ENCODE measurements at regions not wholly inside any gene's neighbourhood (a gene's known extent, or its start where the extent isn't known, plus 50 kb on each side); places are given as distances from the start of the nearest gene placed in this dataset.
"Not testable (repeated sequence)": the region's sequence is repeated elsewhere in the genome, so short reads cannot be mapped to it uniquely, and the experiment has no call there.

- intact Hi-C loops (cut with DNase I), result no loop called here
- no peaks in the 10 kb centered on the region for H3K9me3 ChIP-seq
- 11% methylated on average over 1 of the region's 1 CpG; no CpG with 5 or more reads in 1 of the 2 donors for WGBS, 2 donors
- no peak for DNase-seq
- no peak overlapping the region for H3K27ac ChIP-seq
- no peaks in the 10 kb centered on the region for H3K27me3 ChIP-seq
- no peak overlapping the region for H3K4me3 ChIP-seq
- no peaks in the 10 kb centered on the region for H3K36me3 ChIP-seq
- no peak for TF ChIP-seq POLR2A (IDR thresholded peaks at IDR 0.05)
- no peak for TF ChIP-seq CTCF (IDR thresholded peaks at IDR 0.05)
- no peaks in the 10 kb centered on the region for H3K4me1 ChIP-seq
These were observed 1529.8 kb downstream of the RPIA start for GRCh38 chr2:90221300-90221651.

DNA sequence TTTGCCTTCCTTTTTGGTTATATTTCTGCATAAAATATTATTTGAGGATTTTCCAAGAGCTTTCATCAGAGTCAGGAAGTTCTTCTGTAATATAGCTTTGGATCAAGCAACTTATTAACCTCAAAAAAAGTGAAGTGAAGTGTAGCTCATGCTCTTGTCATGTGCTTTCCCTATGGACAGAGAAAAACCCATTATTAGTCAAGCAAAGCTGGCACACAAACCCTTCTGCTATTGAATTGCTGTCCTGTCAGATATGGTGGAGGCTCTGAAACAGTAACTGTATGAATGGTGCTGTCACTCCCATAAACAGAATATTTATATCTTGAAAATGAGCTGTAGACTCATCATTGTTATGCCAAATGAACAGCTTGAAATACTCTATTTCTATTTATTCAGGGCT is 1533.3 kb downstream of the RPIA start:
- H3K9me3 ChIP-seq; intact Hi-C loops (cut with DNase I); DNase-seq; H3K36me3 ChIP-seq; H3K27me3 ChIP-seq; H3K27ac ChIP-seq; H3K4me3 ChIP-seq; H3K4me1 ChIP-seq: not testable (repeated sequence)

DNA sequence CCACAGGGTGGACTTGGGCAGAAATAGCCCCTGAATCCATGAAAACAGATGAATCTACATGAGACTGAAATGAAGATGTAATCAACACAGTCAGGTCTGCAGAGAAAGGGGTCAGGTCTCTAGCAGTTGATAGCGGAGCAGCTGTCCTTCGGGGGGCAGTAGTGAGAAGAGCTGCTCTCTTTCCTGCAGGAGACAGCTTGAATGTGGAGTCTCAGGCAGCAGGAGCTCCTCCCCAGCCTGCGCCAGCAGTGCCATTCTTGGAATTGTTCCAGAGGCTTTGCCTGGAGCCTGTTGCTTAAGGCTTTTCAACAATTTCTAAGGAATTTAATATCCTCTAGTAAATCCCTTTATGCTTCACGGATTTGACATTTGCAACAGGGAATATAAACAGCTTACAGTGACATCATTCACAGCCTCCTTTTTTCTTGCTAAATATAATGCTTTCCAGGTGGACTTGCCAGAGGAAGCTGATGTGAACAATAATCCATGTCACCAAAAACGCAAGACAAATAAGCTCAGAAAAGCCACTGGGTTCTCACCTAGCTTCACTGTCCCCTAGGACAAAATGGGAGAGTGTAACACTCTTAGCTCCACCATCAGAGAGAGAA is 1535.1 kb downstream of the RPIA start:
- intact Hi-C loops (cut with DNase I); H3K4me3 ChIP-seq; H3K27me3 ChIP-seq; H3K4me1 ChIP-seq; DNase-seq; H3K27ac ChIP-seq; H3K36me3 ChIP-seq; H3K9me3 ChIP-seq: not testable (repeated sequence)
- WGBS, 2 donors, result 40 to 44% methylated on average over 1 to 2 of the region's 5 CpGs

- H3K27ac ChIP-seq; H3K27me3 ChIP-seq; H3K4me1 ChIP-seq; DNase-seq; intact Hi-C loops (cut with DNase I); H3K36me3 ChIP-seq; H3K4me3 ChIP-seq; H3K9me3 ChIP-seq: not testable (repeated sequence)
- 65 to 93% methylated on average over 2 to 4 of the region's 4 CpGs for WGBS, 2 donors
These were observed 1539.7 kb downstream of the RPIA start for GRCh38 chr2:90231199-90231598.

DNA sequence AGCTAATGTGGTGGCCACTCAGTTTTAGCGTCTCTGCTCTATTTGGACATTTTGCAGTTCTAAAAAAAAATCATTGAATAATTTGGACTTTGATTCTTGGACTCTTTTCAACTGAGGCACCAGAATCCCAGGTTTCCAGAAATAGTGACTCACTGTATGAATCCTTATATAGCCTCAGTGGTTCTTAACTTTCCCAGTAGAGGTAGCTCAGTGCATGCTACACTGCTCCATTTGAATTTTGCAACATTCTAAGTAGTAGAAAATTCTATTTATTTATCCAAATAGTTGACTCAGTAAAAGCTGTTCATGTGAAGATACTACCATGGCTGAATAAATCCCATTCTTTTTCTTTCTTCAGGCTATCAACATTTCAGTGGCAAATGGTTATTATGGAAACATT is 1544.0 kb downstream of the RPIA start:
- intact Hi-C loops (cut with DNase I); H3K27me3 ChIP-seq: not testable (repeated sequence)

DNA sequence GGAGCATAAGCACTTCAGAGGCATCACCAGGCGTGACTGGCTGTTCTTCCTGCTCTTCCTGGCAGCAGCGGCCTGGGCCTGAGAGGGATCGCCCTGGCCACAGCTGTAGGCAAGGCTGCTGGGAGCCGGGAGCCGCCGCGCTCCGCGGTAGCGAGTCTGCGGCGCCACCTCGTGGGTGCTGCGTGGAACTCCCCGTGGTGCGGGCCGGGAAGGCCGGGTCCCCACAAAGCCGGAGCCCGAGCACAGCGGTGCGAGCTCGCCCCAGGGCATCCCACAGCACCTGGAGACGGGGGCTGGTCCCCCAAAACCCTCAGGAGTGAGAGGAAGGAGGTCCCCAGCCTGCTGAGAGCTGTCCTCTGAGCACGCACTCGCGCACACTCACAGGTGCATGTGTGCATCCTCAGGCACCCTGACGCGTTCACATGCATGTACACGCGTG is 1546.5 kb downstream of the RPIA start:
- H3K36me3 ChIP-seq; H3K4me3 ChIP-seq; intact Hi-C loops (cut with DNase I); H3K27ac ChIP-seq; H3K9me3 ChIP-seq; DNase-seq; H3K4me1 ChIP-seq; H3K27me3 ChIP-seq: not testable (repeated sequence)
- 33% methylated on average over 1 of the region's 31 CpGs; no CpG with 5 or more reads in 1 of the 2 donors for WGBS, 2 donors

More for the DNA sequence above, 1544.0 kb downstream of the RPIA start:
- H3K4me3 ChIP-seq, H3K9me3 ChIP-seq, H3K36me3 ChIP-seq, H3K4me1 ChIP-seq, DNase-seq, H3K27ac ChIP-seq: not testable (repeated sequence)
- WGBS, 2 donors, result no CpG with 5 or more reads among the region's 1 CpG

DNA sequence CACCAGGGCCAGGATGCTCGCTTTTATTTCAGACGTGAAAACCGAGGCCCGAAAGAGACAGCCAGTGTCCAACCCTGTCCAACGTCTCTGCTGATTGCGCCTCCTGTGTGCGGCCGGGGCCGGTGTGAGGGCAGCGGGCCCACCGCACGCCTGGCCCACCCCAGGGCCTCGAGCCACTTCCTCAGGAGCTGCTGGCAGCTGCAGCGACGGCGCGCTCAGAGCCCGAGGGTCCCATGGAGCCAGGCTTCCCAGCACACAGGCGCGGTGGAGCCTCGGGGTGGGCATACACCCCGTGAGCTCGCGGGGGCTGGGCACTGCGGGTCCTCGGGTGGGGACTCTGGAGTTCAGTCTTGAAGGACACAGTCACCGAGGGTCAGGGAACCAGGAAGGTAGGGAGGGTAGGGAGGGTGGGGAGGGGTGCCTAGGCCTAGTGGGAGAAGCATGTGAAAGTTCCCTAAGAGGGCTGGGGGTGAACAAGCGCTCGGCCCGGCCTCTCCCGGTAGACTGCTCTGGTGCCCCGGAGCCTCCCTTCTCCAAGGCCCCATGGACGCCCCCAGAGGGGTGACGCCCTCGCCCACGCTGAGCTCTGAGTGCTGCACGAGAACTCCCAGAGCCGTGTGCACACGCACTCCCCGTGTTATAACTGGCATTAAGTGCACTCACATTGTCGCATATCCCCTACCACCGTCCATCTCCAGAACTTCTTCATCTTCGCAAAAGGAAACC is 1547.2 kb downstream of the RPIA start:
- intact Hi-C loops (cut with DNase I); H3K27ac ChIP-seq; H3K4me1 ChIP-seq; H3K27me3 ChIP-seq; H3K36me3 ChIP-seq; DNase-seq; H3K4me3 ChIP-seq; H3K9me3 ChIP-seq: not testable (repeated sequence)
- 77 to 89% methylated on average over 9 to 15 of the region's 43 CpGs for WGBS, 2 donors

DNA sequence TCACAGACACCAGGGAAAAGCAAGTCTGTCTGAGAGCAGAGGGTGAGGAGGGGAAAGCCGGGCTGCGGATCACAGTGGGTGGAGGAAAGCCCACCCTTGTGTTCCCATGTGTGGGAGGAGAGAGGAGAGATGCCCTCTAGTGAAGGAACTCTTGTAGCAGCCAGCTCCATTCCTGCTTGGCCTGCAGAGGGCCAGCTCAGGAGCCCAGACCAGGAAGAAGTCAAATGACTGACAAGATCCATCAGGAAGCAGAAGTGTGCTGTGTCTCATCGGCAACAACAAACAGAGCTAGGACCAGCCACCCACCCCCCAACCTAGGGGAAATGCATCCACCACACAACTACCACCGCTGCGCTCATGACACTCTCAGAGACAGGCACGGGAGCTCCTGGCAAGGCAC is 1548.3 kb downstream of the RPIA start:
- H3K36me3 ChIP-seq; H3K4me3 ChIP-seq; intact Hi-C loops (cut with DNase I); H3K9me3 ChIP-seq; DNase-seq; H3K4me1 ChIP-seq; H3K27ac ChIP-seq; H3K27me3 ChIP-seq: not testable (repeated sequence)
- WGBS, 2 donors, result 80% methylated on average over 2 of the region's 6 CpGs; no CpG with 5 or more reads in 1 of the 2 donors

- intact Hi-C loops (cut with DNase I); H3K27me3 ChIP-seq; DNase-seq; H3K9me3 ChIP-seq; H3K36me3 ChIP-seq; H3K27ac ChIP-seq; H3K4me1 ChIP-seq: not testable (repeated sequence)
- 80 to 88% methylated on average over 15 to 37 of the region's 94 CpGs for WGBS, 2 donors
- H3K4me3 ChIP-seq, result peak overlapping the region in 1 of 4 donors; percentile 16
These were observed 1553.7 kb downstream of the RPIA start for GRCh38 chr2:90244902-90245765.

GRCh38 chr2:90248400-90248799 is 1556.9 kb downstream of the RPIA start:
- H3K4me1 ChIP-seq; H3K27ac ChIP-seq; intact Hi-C loops (cut with DNase I); H3K9me3 ChIP-seq; H3K36me3 ChIP-seq; DNase-seq; H3K4me3 ChIP-seq; H3K27me3 ChIP-seq: not testable (repeated sequence)
- WGBS, 2 donors, result no CpG with 5 or more reads among the region's 14 CpGs

DNA sequence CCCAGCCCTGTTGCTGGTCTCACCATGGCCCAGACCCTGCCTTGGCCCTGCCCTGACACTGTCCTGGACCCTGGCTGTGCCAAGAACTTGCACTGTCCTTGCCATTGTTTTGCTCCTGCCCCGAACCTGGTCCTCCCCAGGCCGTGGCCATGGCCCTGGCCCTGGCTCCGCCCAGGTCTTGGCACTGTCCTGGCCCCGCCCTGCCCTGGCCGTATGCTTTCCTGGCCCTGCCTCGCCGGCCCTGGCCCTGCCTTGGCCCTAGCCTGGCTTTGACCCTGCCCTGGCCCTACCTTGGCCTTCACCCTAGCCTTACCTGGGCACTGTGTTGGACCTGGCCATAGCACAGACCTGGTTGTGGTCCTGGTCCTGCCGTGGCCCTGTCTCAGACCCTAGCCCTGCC is 1558.9 kb downstream of the RPIA start:
- H3K27me3 ChIP-seq; H3K9me3 ChIP-seq; H3K27ac ChIP-seq; H3K4me3 ChIP-seq; intact Hi-C loops (cut with DNase I); H3K4me1 ChIP-seq; H3K36me3 ChIP-seq; DNase-seq: not testable (repeated sequence)
- 80 to 81% methylated on average over 1 to 3 of the region's 8 CpGs for WGBS, 2 donors

DNA sequence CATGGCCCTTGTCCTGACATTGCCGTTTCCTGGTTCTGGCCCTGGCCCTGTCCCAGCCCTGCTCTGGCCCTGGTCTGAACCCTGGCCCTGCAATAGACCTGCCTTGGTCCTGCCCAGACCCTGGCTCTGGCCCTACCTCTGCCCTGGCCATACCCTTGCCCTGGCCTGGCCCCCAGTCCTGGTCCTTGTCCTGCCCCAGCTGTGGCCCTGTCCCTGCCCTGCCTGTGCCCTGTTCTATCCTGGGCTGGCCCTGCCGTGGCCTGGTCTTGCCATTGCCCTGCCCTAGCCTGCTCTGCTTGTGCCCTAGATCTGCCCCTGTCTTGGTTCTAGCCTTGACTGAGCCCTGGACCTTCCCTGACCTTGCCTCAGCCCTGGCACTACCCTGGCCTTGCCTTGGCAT is 1560.1 kb downstream of the RPIA start:
- H3K9me3 ChIP-seq; intact Hi-C loops (cut with DNase I); H3K4me1 ChIP-seq; H3K27me3 ChIP-seq; H3K27ac ChIP-seq; DNase-seq; H3K36me3 ChIP-seq; H3K4me3 ChIP-seq: not testable (repeated sequence)
- 60 to 86% methylated on average over 1 of the region's 2 CpGs for WGBS, 2 donors

Data from esophagus squamous epithelium (tissue), 5 donors.